SK-N-SH (cell line): ENCODE measurements at regions not wholly inside any gene's neighbourhood (a gene's known extent, or its start where the extent isn't known, plus 50 kb on each side); places are given as distances from the start of the nearest gene placed in this dataset.

Source experiments
- EP300 ChIP-seq, 2 experiments: IDR thresholded peaks; 2 replicates each; pipeline versions ENCODE4 v1.4.0 to v1.6.1; 2012; ENCODE audit warnings: borderline replicate concordance in 1 of 2, low read depth in 1 of 2, low read length in 1 of 2
- NFIC ChIP-seq: IDR thresholded peaks from 2 replicates; pipeline ENCODE4 v1.4.0; 2012; ENCODE audit warnings: borderline replicate concordance
- NRF1 ChIP-seq: IDR thresholded peaks from 2 replicates; pipeline ENCODE4 v1.6.1; 2012; ENCODE audit warnings: low read depth, mild to moderate bottlenecking, low read length
- POLR2AphosphoS5 ChIP-seq: IDR thresholded peaks from 2 replicates; pipeline ENCODE4 v1.6.1; 2012; ENCODE audit warnings: low read depth, low read length
- RAD21 ChIP-seq: IDR thresholded peaks from 2 replicates; pipeline ENCODE4 v1.6.1; 2012; ENCODE audit warnings: mild to moderate bottlenecking, low read length
- TF ChIP-seq, protein P1 (sequence below): fragments of 200-600 bp; sonication (generic); IDR thresholded peaks from 2 replicates; pipeline ENCODE4 v1.6.1; 2017; ENCODE audit warnings: antibody characterized with exemption, mild to moderate bottlenecking, moderate library complexity

DNA sequence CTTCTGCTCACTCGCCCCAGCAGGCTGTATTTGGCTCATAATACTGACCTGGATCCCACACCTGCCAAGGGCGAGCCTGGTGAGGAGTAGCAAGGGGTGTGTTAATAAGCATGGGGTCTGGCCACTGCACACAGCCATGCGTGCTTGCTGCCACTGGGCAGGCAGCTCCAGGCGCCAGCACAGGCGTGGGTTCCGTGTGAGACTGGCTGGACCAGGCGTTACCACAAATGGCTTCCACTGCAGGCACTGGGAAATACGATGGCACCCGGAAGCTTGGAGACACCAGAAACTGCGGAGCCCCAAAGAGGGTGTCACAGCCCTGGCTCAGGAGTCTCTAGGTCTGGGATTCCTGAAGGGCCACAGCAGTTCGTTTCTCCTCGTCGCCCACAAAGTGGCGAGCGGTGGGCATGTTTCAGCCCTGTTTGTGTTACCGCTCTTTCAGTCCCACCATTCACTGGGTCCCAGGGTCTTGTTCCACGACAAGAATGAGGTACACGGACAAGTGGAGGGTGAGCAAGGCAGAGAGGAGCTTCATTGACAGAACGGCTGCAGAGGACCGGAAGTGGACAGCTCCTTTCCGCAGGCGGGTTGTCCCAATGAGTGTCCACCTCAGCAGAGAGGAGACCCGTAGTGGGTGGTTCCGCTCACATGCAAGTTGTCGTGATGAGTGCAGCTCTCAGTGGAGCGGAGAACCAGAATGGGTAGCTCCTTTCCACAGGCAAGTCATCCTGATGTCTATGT lies 428.9 kb downstream of the EPHA5 start:
- TF ChIP-seq, protein P1, sequence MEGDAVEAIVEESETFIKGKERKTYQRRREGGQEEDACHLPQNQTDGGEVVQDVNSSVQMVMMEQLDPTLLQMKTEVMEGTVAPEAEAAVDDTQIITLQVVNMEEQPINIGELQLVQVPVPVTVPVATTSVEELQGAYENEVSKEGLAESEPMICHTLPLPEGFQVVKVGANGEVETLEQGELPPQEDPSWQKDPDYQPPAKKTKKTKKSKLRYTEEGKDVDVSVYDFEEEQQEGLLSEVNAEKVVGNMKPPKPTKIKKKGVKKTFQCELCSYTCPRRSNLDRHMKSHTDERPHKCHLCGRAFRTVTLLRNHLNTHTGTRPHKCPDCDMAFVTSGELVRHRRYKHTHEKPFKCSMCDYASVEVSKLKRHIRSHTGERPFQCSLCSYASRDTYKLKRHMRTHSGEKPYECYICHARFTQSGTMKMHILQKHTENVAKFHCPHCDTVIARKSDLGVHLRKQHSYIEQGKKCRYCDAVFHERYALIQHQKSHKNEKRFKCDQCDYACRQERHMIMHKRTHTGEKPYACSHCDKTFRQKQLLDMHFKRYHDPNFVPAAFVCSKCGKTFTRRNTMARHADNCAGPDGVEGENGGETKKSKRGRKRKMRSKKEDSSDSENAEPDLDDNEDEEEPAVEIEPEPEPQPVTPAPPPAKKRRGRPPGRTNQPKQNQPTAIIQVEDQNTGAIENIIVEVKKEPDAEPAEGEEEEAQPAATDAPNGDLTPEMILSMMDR: no peak
- no peak for TF ChIP-seq POLR2AphosphoS5
- TF ChIP-seq NFIC: no peak
- TF ChIP-seq NRF1: no peak
- no peak for TF ChIP-seq RAD21
- TF ChIP-seq EP300 (IDR thresholded peaks at IDR 0.05; ENCODE audit: borderline replicate concordance in 1 of 2, low read depth in 1 of 2, low read length in 1 of 2): no peak
